HCT116 (cell line): ENCODE measurements at regions not wholly inside any gene's neighbourhood (a gene's known extent, or its start where the extent isn't known, plus 50 kb on each side); places are given as distances from the start of the nearest gene placed in this dataset.

Source experiments
- CBX3 ChIP-seq: IDR thresholded peaks from 2 replicates; pipeline ENCODE4 v1.6.1; 2012; ENCODE audit warnings: low read depth
- EZH2 ChIP-seq: fragments of 200-600 bp; sonication (generic); IDR thresholded peaks from 2 replicates; pipeline ENCODE4 v1.6.1; 2017; ENCODE audit warnings: antibody characterized with exemption, mixed run types
- POLR2A ChIP-seq: IDR thresholded peaks from 2 replicates; pipeline ENCODE4 v1.7.0; 2011; ENCODE audit warnings: borderline replicate concordance; ENCODE audit not compliant: insufficient read depth, insufficient read length; ENCODE audit errors: extremely low read depth
- POLR2AphosphoS5 ChIP-seq: IDR thresholded peaks from 2 replicates; pipeline ENCODE4 v1.6.1; 2011; ENCODE audit warnings: mild to moderate bottlenecking, low read depth, low read length, moderate library complexity
- SIN3A ChIP-seq: IDR thresholded peaks from 2 replicates; pipeline ENCODE4 v1.6.1; 2012; ENCODE audit warnings: low read depth
- SP1 ChIP-seq: IDR thresholded peaks from 2 replicates; pipeline ENCODE4 v1.6.1; 2012; ENCODE audit warnings: low read depth
- ZFX ChIP-seq: fragments of 450-650 bp; IDR thresholded peaks from 2 replicates; pipeline ENCODE4 v1.6.1; 2017
- TF ChIP-seq, protein P1 (sequence below), 3 experiments: fragments of 200-600 bp in 1 of 3; sonication (generic) in 1 of 3; IDR thresholded peaks in 2 of 3; conservative IDR thresholded peaks in 1 of 3; 2 replicates each; pipeline ENCODE4 v1.5.1; 2012 to 2017; ENCODE audit warnings: low read depth in 2 of 3, low read length in 2 of 3, antibody characterized with exemption in 1 of 3, borderline replicate concordance in 1 of 3, control low read depth in 1 of 3, mild to moderate bottlenecking in 1 of 3, mixed read lengths in 1 of 3, mixed run types in 1 of 3, moderate library complexity in 1 of 3; ENCODE audit not compliant: insufficient read depth in 1 of 3
- TF ChIP-seq, protein P2 (sequence below): IDR thresholded peaks from 2 replicates; pipeline ENCODE4 v1.6.1; 2012

DNA sequence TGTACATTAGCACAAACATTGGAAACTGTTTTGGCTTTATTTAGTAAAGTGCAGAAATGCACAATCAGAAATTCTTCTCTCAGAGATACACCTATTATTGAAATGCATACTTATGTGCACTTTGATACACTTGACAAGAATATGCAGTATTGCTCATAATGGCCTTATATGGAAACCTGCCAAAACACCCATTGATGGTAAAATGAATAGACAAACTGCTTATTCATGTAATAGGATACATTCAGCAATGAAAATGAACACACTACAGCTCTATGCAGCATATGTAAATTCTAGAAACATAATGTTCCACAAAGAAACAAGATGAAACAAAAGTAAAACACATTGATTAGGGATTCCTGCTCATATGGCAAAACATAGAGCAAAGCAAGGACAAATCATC is 223.9 kb downstream of the S1PR1 start:
- TF ChIP-seq, protein P1, sequence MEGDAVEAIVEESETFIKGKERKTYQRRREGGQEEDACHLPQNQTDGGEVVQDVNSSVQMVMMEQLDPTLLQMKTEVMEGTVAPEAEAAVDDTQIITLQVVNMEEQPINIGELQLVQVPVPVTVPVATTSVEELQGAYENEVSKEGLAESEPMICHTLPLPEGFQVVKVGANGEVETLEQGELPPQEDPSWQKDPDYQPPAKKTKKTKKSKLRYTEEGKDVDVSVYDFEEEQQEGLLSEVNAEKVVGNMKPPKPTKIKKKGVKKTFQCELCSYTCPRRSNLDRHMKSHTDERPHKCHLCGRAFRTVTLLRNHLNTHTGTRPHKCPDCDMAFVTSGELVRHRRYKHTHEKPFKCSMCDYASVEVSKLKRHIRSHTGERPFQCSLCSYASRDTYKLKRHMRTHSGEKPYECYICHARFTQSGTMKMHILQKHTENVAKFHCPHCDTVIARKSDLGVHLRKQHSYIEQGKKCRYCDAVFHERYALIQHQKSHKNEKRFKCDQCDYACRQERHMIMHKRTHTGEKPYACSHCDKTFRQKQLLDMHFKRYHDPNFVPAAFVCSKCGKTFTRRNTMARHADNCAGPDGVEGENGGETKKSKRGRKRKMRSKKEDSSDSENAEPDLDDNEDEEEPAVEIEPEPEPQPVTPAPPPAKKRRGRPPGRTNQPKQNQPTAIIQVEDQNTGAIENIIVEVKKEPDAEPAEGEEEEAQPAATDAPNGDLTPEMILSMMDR (IDR thresholded peaks at IDR 0.05 in 2 of 3, conservative IDR thresholded peaks at IDR 0.05 in 1 of 3; ENCODE audit: borderline replicate concordance in 1 of 3, insufficient read depth in 1 of 3, low read depth in 2 of 3, low read length in 2 of 3) = no peak
- TF ChIP-seq EZH2 (no peak), POLR2AphosphoS5 (no peak), ZFX (no peak), SIN3A (no peak), POLR2A (no peak), SP1 (no peak), CBX3 (no peak)
- TF ChIP-seq, protein P2, sequence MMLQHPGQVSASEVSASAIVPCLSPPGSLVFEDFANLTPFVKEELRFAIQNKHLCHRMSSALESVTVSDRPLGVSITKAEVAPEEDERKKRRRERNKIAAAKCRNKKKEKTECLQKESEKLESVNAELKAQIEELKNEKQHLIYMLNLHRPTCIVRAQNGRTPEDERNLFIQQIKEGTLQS = no peak
